ENCODE measurements at regions not wholly inside any gene's neighbourhood (a gene's known extent, or its start where the extent isn't known, plus 50 kb on each side); places are given as distances from the start of the nearest gene placed in this dataset.

GRCh38 chr13:78977311-78977710 is 318.4 kb upstream of the OBI1 start:
- TF ChIP-seq CTCF (IDR thresholded peaks at IDR 0.05), result no peak
- no peak for TF ChIP-seq POLR2AphosphoS5 (IDR thresholded peaks at IDR 0.05; ENCODE audit: low read depth, low read length)
- TF ChIP-seq SIN3A (IDR thresholded peaks at IDR 0.05; ENCODE audit: borderline replicate concordance, insufficient read depth, low read depth, low read length), result no peak

All from Panc1 (cell line).